C4-2B (cell line): ENCODE measurements at regions not wholly inside any gene's neighbourhood (a gene's known extent, or its start where the extent isn't known, plus 50 kb on each side); places are given as distances from the start of the nearest gene placed in this dataset.

Source experiments
- H3K27ac ChIP-seq: fragments of 450-650 bp; 2 replicates; pipeline ENCODE4 v1.5.1; 2017
- ZFX ChIP-seq: fragments of 450-650 bp; IDR thresholded peaks from 2 replicates; pipeline ENCODE4 v1.6.1; 2017
- TF ChIP-seq, protein P1 (sequence below): fragments of 450-650 bp; conservative IDR thresholded peaks from 2 replicates; pipeline ENCODE4 v1.5.1; 2017; ENCODE audit warnings: mild to moderate bottlenecking

DNA sequence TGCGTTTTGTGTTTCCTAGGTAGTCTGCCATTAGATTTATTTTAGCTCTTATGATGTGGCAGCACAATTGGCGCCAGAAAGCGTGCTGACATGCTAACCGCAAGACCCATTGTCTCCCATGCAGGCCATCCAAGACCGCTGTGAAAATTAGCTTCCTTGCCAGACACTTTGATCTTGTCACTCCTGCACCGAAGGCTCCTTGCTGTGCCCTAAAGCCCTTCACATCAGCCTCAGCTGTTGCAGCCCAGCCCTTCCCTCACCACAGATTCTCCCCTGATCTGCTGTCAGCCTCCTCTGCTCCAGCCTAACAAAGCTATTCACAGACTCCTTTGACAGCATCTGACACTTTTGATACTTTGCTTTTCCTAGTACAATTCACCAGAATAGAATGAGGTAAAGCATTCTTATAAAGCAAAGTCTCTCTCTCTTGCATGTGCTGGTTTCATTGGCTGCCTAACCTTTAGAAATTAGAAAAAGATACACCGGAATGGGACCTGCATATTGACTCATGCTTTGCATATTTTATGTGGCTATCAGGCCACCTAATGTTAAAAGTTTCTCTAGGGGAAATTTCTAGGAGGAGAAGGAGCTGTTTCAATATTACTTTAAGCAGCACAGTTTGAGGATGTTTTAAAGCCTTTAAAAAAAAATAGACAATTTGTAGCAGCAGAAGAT, 280.3 kb upstream of the FMN2 start:
- TF ChIP-seq, protein P1, sequence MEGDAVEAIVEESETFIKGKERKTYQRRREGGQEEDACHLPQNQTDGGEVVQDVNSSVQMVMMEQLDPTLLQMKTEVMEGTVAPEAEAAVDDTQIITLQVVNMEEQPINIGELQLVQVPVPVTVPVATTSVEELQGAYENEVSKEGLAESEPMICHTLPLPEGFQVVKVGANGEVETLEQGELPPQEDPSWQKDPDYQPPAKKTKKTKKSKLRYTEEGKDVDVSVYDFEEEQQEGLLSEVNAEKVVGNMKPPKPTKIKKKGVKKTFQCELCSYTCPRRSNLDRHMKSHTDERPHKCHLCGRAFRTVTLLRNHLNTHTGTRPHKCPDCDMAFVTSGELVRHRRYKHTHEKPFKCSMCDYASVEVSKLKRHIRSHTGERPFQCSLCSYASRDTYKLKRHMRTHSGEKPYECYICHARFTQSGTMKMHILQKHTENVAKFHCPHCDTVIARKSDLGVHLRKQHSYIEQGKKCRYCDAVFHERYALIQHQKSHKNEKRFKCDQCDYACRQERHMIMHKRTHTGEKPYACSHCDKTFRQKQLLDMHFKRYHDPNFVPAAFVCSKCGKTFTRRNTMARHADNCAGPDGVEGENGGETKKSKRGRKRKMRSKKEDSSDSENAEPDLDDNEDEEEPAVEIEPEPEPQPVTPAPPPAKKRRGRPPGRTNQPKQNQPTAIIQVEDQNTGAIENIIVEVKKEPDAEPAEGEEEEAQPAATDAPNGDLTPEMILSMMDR: no peak
- H3K27ac ChIP-seq: no peak overlapping the region

DNA sequence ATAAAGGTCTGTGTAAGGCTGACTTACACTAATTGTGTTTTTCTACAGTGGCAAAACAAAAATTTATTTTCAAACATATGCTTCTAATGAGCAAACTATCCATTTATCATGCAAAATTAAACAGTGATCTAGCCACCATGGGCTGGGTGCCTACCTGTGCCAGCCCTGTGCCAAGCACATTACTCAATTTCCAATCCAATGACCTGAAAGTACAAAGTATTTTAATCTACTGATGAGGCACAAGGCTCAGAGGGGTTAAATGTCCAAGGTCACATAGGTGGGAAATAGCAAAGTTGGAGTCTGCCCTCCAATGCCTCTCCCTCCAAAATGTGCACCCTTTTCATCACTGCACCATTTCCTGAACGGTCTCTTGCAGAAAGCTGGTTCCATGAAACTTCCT, 279.1 kb upstream of the FMN2 start:
- no peak overlapping the region for H3K27ac ChIP-seq
- no peak for TF ChIP-seq ZFX
- TF ChIP-seq, protein P1: no peak

DNA sequence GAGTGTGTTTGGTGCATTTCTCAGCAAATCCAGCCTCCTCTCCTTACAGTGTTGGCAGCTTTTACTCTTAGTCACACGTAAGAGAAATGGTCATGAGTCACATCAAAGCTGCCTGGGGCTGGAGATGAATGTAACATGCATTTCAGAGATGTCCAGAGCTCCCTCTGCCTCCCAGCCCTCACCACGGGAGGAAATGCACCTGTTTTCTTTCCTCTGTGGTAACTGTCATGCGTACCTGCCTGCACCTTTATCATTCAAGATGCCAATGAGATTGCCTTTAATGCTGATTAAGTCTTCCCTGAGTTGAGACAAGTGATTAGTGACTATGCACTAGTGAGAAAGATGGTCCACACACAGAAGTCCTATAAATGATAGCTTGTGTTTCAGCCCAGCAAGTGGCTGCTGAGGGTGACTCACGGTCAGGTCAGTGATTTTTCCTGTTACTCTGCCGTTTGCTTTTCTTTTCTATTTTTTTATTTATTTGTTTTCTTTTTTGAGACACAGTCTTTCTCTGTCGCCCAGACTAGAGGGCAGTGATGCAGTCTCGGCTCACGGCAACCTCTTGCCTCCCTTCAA, 277.3 kb upstream of the FMN2 start:
- H3K27ac ChIP-seq: no peak overlapping the region
- no peak for TF ChIP-seq ZFX
- TF ChIP-seq, protein P1: no peak

DNA sequence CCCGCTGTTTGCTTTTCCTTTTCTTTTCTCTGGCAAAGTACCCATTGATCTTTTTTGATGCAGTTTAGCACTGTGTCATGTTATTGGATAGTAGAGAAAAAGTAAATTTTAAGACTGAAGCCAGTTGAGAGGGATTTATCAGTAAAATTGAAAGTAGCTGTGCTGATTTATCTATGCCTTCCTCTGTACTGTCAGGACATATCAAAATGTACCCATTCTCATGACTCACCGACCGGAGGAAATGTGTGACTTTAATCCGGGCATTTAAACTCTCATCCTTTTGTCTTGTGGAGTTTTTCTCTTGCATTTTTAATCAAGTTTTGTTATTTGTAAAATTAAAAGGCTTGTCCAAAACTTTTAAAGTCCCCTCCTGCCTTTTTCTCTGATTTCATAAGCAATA, 276.6 kb upstream of the FMN2 start:
- TF ChIP-seq, protein P1: no peak
- TF ChIP-seq ZFX: no peak
- no peak overlapping the region for H3K27ac ChIP-seq

DNA sequence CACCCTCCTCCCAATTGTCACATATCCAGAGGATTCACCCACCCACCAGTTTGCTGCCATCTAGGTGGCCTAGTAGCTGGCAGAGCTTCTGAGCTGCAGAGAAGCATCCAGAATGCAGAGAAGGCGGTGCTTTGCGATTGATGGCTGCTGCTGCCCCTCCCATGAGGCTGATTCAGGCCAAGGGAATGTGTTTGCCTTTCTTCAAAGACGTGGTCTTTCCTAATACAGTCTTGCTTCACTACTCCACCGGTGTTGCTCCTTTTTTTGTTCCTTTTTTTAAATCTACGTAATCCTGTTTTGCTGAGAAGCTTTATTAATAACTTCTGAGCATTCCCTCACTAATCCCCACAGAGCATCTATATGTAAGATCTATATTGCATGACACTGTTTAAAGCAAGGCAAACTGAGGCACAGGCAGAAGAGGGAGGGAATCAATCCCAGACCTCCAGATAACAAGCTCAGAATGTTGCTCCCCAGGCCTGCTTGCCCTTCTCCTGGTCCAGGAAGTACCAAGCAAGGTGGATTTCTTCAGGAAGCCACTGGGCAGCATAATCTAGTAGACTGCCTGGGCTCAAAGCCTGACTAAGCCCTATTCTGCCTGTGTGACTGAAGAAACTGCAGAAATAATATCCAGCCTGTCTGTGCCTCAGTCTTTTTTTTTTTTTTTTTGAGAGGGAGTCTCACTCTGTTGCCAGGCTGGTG, 275.5 kb upstream of the FMN2 start:
- H3K27ac ChIP-seq: no peak overlapping the region
- TF ChIP-seq, protein P1: no peak
- TF ChIP-seq ZFX: no peak

DNA sequence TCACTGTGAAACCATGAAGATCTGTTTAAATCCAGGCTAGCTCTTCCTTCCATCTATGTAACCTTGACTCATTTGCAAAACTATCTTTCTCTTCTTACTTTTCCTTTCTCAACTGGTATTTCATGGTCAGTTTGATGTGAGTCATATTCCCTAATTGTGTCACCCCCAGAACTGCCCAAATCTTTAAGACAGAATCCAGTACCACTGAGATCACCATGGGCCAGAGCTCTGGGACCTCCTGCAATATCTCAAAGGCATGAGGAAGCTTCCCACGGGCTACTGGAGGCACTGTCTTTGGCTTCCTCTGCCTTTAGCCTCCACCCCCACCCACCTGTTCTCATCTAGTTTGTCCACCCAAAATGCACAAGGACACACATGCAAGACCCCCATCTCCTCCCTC, 274.4 kb upstream of the FMN2 start:
- no peak overlapping the region for H3K27ac ChIP-seq
- TF ChIP-seq, protein P1: no peak
- TF ChIP-seq ZFX: no peak

DNA sequence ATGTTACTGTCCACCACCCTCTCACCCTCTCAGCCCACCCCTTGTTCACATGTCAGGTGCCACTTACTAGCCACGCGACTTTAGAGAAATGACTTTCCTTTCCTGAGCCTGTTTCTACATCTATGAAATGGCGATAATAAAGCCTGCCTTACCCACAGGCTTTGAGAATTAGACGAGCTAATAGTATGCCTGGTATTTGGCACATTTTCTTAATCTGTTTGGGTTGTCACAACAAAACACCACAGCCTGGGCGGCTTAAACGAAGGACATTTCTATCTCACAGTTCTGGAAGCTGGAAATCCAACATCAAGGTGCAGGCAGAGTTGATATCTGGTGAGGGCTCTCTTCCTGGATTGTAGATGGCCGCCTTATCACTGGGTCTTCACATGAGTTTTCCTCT, 273.9 kb upstream of the FMN2 start:
- TF ChIP-seq, protein P1: no peak
- no peak for TF ChIP-seq ZFX

More for the DNA sequence above, 273.9 kb upstream of the FMN2 start:
- no peak overlapping the region for H3K27ac ChIP-seq
